Stimulated activated naive CD8-positive, alpha-beta T cell treated with anti-CD3 and anti-CD28 coated beads, Interleukin-15, Interleukin-2, amounts not matched to agents 100 ng/mL and 50 ng/mL, for 24 hours (primary cell): ENCODE measurements at regions not wholly inside any gene's neighbourhood (a gene's known extent, or its start where the extent isn't known, plus 50 kb on each side); places are given as distances from the start of the nearest gene placed in this dataset.

Source experiments
- H3K27ac Mint-ChIP-seq: one replicate; pipeline ENCODE4 v1.8.0; 2021; ENCODE audit warnings: mild to moderate bottlenecking, mixed read lengths
- H3K27me3 Mint-ChIP-seq: one replicate; pipeline ENCODE4 v1.8.0; 2021; ENCODE audit warnings: mixed read lengths
- H3K36me3 Mint-ChIP-seq: one replicate; pipeline ENCODE4 v1.8.0; 2021; ENCODE audit warnings: low read depth, mixed read lengths
- H3K4me1 Mint-ChIP-seq: one replicate; pipeline ENCODE4 v1.8.0; 2021; ENCODE audit warnings: low read depth, mixed read lengths
- H3K4me3 Mint-ChIP-seq: one replicate; pipeline ENCODE4 v1.8.0; 2021; ENCODE audit warnings: mild to moderate bottlenecking, mixed read lengths
- H3K9me3 Mint-ChIP-seq: one replicate; pipeline ENCODE4 v1.8.0; 2021; ENCODE audit warnings: mixed read lengths

DNA sequence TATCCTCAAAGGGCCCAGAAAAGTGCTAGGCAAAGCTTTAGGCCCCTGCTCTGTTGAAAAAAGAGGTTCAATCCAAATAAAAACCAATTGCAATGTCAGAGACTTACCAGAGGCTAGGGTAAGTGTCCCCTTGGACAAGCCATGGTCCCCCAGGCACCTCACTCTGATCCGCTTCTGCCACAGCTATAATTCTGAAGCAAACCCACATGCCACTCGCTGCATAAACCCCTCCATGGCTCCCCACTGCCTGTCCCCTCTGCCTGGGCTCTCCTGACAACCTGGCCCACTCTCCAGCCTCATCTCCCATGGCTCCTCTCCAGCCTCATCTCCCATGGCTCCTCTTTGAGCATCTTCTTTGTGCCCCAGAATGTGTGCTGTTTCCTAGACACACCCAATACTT lies 169.6 kb upstream of the TLE3 start:
- peaks cover 86% of the 10 kb centered on the region for H3K4me1 Mint-ChIP-seq
- no peak overlapping the region for H3K4me3 Mint-ChIP-seq
- no peak overlapping the region for H3K27ac Mint-ChIP-seq
- H3K27me3 Mint-ChIP-seq = peaks cover 27% of the 10 kb centered on the region
- H3K9me3 Mint-ChIP-seq = no peaks in the 10 kb centered on the region
- H3K36me3 Mint-ChIP-seq = no peaks in the 10 kb centered on the region

DNA sequence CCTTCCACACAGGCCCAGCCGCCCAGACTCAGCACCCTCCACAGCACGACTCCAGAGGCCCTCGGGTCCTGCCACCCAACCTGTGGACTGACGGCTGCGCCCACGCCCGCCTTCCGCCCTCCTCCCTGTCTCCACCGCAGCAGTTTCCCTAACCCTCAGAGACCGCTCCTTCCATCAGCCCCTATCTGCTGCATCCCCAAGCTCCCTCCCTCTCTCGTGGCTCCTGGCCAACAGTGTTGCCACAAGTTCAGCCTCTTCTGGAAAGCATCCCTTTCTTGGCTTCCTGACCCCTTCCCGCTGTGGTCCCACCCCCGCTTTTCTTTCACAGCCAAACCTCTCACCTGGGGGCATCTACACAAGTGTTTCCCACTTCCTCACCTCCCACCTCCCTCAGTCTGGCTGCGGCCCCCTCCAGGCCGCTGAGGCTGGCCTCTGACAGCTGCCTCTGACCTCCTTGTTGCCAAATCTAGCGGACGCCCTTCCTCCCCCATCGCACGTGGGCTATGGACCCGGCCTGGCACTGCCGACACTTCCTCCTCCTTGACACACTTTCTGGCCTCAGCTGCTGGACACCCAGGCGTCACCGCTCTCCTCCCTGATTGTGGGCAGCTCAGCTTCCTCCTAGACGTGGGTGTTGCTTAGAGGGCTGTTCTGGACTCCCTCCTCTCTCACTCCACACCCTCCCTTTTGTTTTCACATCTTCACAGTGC lies 168.8 kb upstream of the TLE3 start:
- Mint-ChIP-seq H3K27ac (no peak overlapping the region), H3K4me1 (peaks cover 90% of the 10 kb centered on the region), H3K36me3 (no peaks in the 10 kb centered on the region), H3K9me3 (no peaks in the 10 kb centered on the region), H3K27me3 (peaks cover 27% of the 10 kb centered on the region), H3K4me3 (no peak overlapping the region)

DNA sequence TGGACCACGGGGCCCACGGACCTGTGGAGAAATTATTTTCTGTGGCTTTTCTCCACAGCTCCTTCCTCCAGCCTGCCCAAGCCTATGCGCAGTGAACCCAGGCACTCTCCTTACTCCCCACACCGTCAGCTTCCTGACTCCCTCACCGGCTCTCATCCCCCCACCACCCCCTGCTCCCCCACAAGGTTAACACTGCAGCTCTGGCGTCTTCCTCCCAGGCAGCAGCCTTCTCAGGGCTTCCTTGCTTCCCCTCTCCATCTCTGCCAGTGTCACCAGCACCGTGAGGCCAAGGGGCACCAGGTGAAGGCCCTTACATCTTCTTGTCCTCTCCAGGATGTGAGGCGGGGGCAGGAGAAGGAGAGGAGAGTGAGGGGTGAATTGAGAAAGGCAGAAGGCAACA lies 168.3 kb upstream of the TLE3 start:
- peaks cover 84% of the 10 kb centered on the region for H3K4me1 Mint-ChIP-seq
- no peaks in the 10 kb centered on the region for H3K9me3 Mint-ChIP-seq
- H3K36me3 Mint-ChIP-seq = no peaks in the 10 kb centered on the region
- H3K4me3 Mint-ChIP-seq = no peak overlapping the region
- peaks cover 27% of the 10 kb centered on the region for H3K27me3 Mint-ChIP-seq
- H3K27ac Mint-ChIP-seq = no peak overlapping the region

DNA sequence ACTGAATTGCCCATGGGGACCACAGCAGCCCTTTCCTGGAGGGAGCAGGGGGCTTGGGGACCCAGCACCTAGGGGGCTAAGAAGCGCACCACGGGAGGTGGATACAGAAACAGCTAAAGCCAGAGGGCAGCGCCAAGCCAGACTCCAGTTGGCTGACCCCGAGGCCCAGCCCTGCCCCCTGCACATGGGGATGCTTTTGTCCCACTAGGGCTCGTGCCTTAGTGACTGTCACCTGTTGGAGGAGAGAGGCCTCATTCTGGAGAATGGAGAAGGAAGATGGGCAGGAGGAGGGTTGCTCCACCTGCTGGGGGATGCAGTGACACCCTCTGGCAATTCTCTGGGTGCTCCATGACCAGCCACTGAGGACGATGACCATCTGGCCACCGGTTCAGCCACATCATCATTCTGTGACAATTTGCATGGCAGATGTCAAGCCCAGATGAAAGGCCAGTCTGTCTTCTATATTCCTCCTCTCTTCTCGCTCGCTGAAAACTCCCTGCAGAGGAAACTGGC lies 167.8 kb upstream of the TLE3 start:
- peaks cover 27% of the 10 kb centered on the region for H3K27me3 Mint-ChIP-seq

DNA sequence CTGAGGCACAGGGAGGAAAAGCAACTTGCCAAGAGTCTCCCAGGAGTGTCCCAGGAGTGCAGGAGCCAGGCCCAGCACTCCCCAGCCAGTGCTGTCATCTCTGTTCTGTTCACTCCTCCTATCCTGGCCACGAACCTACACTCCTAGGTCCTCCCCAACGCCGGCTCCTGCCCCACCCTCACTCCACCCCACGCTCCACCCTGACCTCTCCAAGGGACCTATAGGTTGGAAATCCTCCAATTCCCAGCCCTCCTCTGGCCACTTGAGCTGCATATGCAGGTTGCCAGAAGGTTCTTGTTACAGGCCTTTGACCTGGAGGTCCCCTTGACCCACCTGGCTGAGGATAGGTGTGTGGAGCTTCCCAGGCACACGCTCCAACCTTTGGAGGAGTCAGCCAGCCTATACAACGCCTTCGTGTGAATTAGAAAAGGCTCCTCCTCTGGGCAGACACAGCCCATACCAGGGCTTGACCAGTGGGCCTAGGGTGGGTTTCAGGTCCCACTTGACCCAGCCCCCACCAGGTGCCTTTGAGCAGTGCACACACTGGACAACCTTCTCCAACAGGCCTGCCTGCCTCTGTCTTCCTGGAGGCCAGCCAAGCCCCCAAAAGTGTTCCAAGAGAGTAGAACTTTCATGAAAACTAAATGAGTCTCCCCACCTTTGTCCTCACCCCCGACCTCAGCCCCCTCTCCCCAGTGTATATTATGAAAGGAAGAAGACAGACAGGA lies 167.2 kb upstream of the TLE3 start:
- no peak overlapping the region for H3K27ac Mint-ChIP-seq
- peaks cover 27% of the 10 kb centered on the region for H3K27me3 Mint-ChIP-seq
- no peaks in the 10 kb centered on the region for H3K36me3 Mint-ChIP-seq
- H3K4me1 Mint-ChIP-seq = peaks cover 84% of the 10 kb centered on the region
- H3K9me3 Mint-ChIP-seq = no peaks in the 10 kb centered on the region
- H3K4me3 Mint-ChIP-seq = no peak overlapping the region

More for the DNA sequence above, 167.8 kb upstream of the TLE3 start:
- Mint-ChIP-seq H3K27ac (no peak overlapping the region), H3K36me3 (no peaks in the 10 kb centered on the region), H3K4me3 (no peak overlapping the region), H3K9me3 (no peaks in the 10 kb centered on the region), H3K4me1 (peaks cover 84% of the 10 kb centered on the region)

DNA sequence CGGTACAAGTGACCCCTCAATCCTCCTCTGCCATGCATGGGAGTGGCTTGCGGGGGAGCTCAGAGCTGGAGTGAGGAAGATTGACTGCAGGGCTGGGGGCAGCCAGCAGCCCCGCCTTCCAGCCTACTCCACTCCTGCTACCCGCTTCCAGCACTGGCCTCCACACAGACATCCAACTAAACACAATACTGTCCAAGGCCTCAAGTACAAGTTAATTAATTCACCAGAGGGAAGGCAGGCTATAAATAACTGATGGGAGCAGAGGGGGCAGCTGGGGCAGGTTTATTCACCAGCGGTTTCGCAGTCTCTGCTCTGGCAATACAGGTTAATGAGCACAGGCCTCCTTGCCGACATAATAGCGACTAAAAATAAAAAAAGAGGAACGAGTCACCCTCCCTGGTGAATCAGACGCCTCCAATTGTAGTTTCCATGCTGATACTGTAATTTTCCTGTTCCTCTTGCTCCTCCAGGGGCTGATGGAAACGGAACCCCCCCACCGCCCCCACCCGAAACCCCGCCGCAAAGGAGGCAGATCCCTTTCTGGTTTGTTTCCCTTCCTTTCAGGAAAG lies 166.4 kb upstream of the TLE3 start:
- H3K36me3 Mint-ChIP-seq = no peaks in the 10 kb centered on the region
- no peaks in the 10 kb centered on the region for H3K9me3 Mint-ChIP-seq
- H3K27me3 Mint-ChIP-seq = peaks cover 22% of the 10 kb centered on the region
- H3K27ac Mint-ChIP-seq = no peak overlapping the region
- H3K4me3 Mint-ChIP-seq = no peak overlapping the region
- peaks cover 86% of the 10 kb centered on the region for H3K4me1 Mint-ChIP-seq

DNA sequence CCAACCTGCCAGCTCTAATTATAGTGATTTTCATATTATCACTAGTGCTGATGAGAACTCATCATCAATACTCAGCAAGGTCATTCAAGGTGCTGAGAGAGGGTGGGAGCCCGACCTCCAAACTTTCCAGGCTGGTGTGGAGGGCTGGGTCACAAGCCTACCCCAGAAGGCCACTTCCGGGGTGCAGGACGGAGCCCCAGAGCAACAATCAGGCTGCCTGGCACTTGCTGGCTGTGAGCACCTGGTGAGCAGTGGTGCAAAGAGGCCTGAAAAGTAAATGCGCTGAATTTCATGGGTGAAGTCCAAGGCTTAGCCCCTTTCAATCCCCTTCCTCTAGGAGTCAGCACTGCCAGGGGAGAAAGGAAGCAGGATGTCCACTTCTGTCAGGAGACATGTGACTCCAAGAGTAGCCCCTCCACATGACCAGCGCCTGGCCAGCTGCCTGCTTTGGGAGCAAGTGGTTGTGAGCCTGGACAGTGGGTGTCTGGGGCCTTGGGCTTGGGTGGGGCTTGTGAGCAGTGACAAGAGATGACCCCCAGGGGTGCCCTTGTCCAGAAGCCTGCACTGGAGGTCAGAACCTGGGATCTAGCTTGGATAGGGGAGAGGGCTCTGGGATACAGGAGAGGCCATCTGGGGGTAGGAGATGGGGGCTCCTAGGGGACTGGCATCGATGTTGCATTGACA lies 165.0 kb upstream of the TLE3 start:
- Mint-ChIP-seq H3K4me3 (no peak overlapping the region), H3K27me3 (peaks cover 14% of the 10 kb centered on the region), H3K9me3 (no peaks in the 10 kb centered on the region), H3K36me3 (no peaks in the 10 kb centered on the region), H3K4me1 (peaks cover 87% of the 10 kb centered on the region), H3K27ac (no peak overlapping the region)

DNA sequence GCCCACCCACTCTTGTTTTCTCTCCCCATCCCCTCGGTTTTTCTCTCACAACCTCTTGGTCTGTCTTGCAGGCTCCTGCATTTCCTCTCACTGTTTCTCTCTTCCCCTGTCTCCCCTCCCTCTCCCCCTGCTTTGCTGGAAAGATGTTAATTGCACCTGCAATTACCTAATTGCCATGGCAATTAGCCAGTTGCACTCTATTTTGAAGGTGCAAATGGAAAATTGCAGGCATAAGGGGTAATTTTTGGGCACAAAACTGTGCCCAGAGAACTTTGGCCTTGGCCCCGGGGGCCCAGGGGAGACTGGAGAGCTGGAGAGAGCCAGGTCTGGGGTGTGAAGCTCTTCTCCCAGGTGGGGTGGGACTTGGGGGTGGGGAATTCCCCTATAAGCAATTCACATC lies 164.5 kb upstream of the TLE3 start:
- Mint-ChIP-seq H3K27me3 (peaks cover 9% of the 10 kb centered on the region), H3K27ac (no peak overlapping the region), H3K9me3 (no peaks in the 10 kb centered on the region), H3K4me3 (no peak overlapping the region), H3K36me3 (no peaks in the 10 kb centered on the region), H3K4me1 (peaks cover 87% of the 10 kb centered on the region)

DNA sequence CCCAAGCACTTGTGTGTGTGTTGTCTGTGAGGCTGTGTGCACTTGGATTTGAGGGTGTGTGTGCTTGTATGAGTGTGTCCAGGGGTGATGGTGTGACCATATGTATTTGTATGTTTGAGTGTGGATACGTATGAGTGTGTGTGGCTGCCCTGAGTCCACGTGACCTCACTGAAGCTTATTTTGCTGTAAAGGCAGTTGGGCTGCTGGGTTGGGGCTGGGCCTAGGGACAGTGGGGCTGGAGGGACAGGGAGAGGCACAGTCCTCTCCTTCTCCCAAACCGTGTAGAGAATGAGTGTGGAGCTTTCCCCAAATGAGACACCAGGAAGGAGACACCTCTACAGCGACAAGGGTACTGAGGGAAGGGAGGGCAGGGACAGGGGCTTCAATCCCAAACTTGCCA lies 163.4 kb upstream of the TLE3 start:
- Mint-ChIP-seq H3K27me3 (peaks cover 5% of the 10 kb centered on the region), H3K4me3 (no peak overlapping the region), H3K9me3 (no peaks in the 10 kb centered on the region), H3K4me1 (peaks cover 76% of the 10 kb centered on the region), H3K36me3 (no peaks in the 10 kb centered on the region), H3K27ac (no peak overlapping the region)

DNA sequence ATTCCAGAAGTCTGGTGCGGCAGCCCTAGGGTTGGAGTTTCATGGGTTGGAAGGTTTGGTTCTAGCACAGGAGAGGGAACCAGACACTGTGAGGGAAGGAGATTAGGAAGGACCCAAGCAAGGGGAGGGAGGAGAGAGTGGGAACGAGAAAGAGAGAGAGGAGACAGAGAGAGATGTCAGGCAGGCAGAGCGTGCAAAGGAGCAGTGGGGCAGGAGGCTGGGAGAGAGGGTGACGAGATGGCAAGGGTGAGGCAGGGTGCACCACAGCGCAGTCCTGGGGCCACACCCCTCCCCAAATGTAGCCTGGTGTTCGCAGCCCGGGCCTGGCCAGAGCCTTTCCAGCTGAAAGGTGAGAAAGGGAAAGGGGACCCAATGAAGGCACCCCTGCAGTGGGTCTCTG lies 162.9 kb upstream of the TLE3 start:
- Mint-ChIP-seq H3K27ac (no peak overlapping the region), H3K27me3 (peaks cover 10% of the 10 kb centered on the region), H3K4me1 (peaks cover 71% of the 10 kb centered on the region), H3K36me3 (no peaks in the 10 kb centered on the region), H3K9me3 (no peaks in the 10 kb centered on the region), H3K4me3 (no peak overlapping the region)

DNA sequence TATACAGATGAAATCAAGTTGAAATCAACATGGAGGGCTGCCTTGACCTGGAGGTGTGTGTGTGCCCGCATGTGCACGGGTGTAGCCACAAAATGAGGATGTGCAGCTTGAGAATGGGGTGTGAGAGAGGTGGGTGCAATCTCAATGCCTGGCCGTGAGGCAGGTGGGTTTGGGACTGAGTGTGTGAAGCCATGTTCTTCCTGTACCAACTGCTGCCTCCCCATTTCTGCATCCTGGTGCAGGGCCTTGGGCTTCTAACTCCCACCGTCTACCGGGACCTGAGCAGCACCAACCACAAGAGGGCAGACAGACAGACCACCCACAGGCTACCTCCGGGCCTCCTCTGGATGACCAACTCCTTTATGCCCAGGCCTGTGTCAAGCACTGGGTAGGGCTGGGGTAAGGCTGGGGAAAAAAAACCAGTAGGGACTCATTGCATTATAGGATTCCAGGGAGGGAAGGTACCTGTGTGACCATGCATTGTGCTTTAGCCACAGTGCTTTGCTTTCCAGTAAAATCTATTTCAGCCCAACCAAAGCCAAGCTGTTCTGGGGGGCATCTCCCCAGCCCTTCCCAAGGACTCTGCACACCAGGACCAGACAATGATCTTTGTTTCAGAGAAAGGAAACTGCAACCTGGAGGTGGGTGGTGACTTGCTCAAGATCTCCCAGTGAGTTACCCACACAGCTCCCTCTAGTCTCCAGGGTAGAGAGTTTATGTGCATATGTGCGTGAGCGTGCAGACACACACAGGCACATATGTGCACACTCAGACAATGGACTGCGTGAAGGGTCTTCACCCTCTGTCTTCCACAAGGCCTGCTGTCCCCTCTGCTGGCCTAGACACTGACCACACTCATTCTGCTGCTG lies 162.2 kb upstream of the TLE3 start:
- peaks cover 65% of the 10 kb centered on the region for H3K4me1 Mint-ChIP-seq
- H3K27ac Mint-ChIP-seq = peak overlapping the region; percentile 68

DNA sequence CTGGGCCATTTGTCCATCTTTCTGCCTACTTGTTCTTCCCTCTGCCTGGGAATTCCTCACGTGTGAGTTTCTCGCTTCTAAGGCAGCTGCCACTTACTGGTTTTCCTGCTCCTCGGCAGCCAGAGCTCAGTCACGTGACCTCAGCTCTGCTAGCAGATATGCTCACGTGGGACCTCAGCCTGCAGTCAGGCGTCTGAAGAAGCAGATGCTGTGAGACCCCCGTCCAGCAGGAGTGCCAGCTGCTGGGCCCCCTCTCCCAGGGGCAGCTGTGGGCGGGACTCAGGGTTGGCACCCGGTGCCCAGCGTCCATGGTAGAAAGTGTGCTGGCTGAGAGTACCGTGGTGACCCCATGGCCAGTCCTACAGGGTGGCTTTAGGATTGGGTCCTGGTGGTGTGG lies 161.3 kb upstream of the TLE3 start:
- H3K4me1 Mint-ChIP-seq = peaks cover 59% of the 10 kb centered on the region
- no peaks in the 10 kb centered on the region for H3K9me3 Mint-ChIP-seq
- peak overlapping the region; percentile 52 for H3K27ac Mint-ChIP-seq
- H3K36me3 Mint-ChIP-seq = no peaks in the 10 kb centered on the region
- H3K4me3 Mint-ChIP-seq = peak overlapping the region; percentile 53
- H3K27me3 Mint-ChIP-seq = peaks cover 10% of the 10 kb centered on the region

More for the DNA sequence above, 162.2 kb upstream of the TLE3 start:
- H3K27me3 Mint-ChIP-seq = peaks cover 10% of the 10 kb centered on the region
- H3K36me3 Mint-ChIP-seq = no peaks in the 10 kb centered on the region
- no peak overlapping the region for H3K4me3 Mint-ChIP-seq
- no peaks in the 10 kb centered on the region for H3K9me3 Mint-ChIP-seq

DNA sequence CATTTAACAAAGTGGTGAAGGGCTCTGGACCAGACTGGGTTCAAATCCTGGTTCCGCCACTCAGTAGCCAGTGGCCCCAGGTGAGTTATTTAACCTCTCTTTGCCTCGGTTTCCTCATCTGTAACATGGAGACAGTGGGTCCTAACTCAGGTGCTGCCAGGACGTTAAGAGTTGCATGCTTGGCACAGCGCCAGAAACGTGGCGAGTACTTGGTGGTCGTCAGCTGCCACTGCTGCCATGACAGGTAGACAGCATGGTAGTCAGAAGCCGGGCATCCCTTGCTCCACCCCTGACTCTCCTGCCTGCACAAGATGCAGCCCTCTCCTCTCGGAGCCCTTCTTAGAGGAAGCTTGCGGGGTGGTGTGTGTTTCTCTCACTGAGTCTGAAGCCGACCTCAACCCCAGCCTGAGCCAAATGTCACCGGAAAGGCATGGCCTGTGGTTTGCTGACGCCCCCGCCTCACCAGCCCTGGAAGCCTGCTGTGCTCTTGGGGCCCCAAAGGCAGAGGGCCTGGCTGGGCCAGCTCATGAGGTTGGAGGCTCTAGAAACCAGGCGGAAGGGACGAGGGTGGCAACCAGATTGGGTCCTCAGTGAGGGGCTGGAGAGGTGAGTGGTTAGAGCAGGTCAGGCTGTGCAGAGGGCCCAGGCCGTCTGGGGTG lies 160.8 kb upstream of the TLE3 start:
- Mint-ChIP-seq H3K36me3 (no peaks in the 10 kb centered on the region), H3K4me1 (peaks cover 54% of the 10 kb centered on the region), H3K4me3 (peak overlapping the region; percentile 53), H3K27ac (peak overlapping the region; percentile 52), H3K27me3 (peaks cover 10% of the 10 kb centered on the region), H3K9me3 (no peaks in the 10 kb centered on the region)
